ENCODE measurements at regions not wholly inside any gene's neighbourhood (a gene's known extent, or its start where the extent isn't known, plus 50 kb on each side); places are given as distances from the start of the nearest gene placed in this dataset.

GRCh38 chr1:108066808-108067207 is 101.8 kb upstream of the VAV3 start:
- H3K27ac ChIP-seq (ENCODE audit: low read depth, low read length): no peak overlapping the region
- 0 out of 2 replicates have a peak, but pooled peaks cover 4% of the 10 kb centered on the region for H3K9me3 ChIP-seq (ENCODE audit: insufficient read depth, low read depth, low read length)
- no peak overlapping the region for H3K9ac ChIP-seq (ENCODE audit: low read depth, low read length)
- no peaks in the 10 kb centered on the region for H3K36me3 ChIP-seq (ENCODE audit: insufficient read depth, low read length)
- no peaks in the 10 kb centered on the region for H3K4me1 ChIP-seq (ENCODE audit: insufficient read depth, low read length)
- H3K4me3 ChIP-seq (ENCODE audit: low read length): no peak overlapping the region
- H3K27me3 ChIP-seq (ENCODE audit: insufficient read depth, low read length): no peaks in the 10 kb centered on the region
- WGBS: 95% methylated on average over 1 of the region's 1 CpG

- WGBS: no CpG with 5 or more reads among the region's 1 CpG
- Histone ChIP-seq H3K27ac (ENCODE audit: low read depth, low read length) (no peak overlapping the region), H3K4me1 (ENCODE audit: insufficient read depth, low read length) (no peaks in the 10 kb centered on the region), H3K27me3 (ENCODE audit: insufficient read depth, low read length) (no peaks in the 10 kb centered on the region), H3K9me3 (ENCODE audit: insufficient read depth, low read depth, low read length) (peaks cover 9% of the 10 kb centered on the region; the same call in 1 of the 2 replicates), H3K9ac (ENCODE audit: low read depth, low read length) (no peak overlapping the region), H3K36me3 (ENCODE audit: insufficient read depth, low read length) (no peaks in the 10 kb centered on the region), H3K4me3 (ENCODE audit: low read length) (no peak overlapping the region)
These were observed 99.3 kb upstream of the VAV3 start for GRCh38 chr1:108064255-108064654.

GRCh38 chr1:108063703-108064102 is 98.7 kb upstream of the VAV3 start:
- Histone ChIP-seq H3K27ac (ENCODE audit: low read depth, low read length) (no peak overlapping the region), H3K9me3 (ENCODE audit: insufficient read depth, low read depth, low read length) (peaks cover 9% of the 10 kb centered on the region; the same call in 1 of the 2 replicates), H3K36me3 (ENCODE audit: insufficient read depth, low read length) (no peaks in the 10 kb centered on the region), H3K27me3 (ENCODE audit: insufficient read depth, low read length) (no peaks in the 10 kb centered on the region), H3K4me1 (ENCODE audit: insufficient read depth, low read length) (0 out of 2 replicates have a peak, but pooled peaks cover 2% of the 10 kb centered on the region), H3K9ac (ENCODE audit: low read depth, low read length) (no peak overlapping the region), H3K4me3 (ENCODE audit: low read length) (no peak overlapping the region)
- WGBS: 94% methylated on average over 1 of the region's 1 CpG

GRCh38 chr1:108059945-108060344 is 95.0 kb upstream of the VAV3 start:
- Histone ChIP-seq H3K27ac (ENCODE audit: low read depth, low read length) (no peak overlapping the region), H3K4me1 (ENCODE audit: insufficient read depth, low read length) (peaks cover 19% of the 10 kb centered on the region)
- 100% methylated on average over 2 of the region's 2 CpGs for WGBS

GRCh38 chr1:108057541-108057940 is 92.6 kb upstream of the VAV3 start:
- no peak overlapping the region for H3K4me3 ChIP-seq (ENCODE audit: low read length)
- H3K9me3 ChIP-seq (ENCODE audit: insufficient read depth, low read depth, low read length): peaks cover 9% of the 10 kb centered on the region; the same call in 1 of the 2 replicates
- peaks cover 40% of the 10 kb centered on the region for H3K4me1 ChIP-seq (ENCODE audit: insufficient read depth, low read length)
- WGBS: 29% methylated on average over 2 of the region's 3 CpGs
- no peaks in the 10 kb centered on the region for H3K27me3 ChIP-seq (ENCODE audit: insufficient read depth, low read length)
- H3K27ac ChIP-seq (ENCODE audit: low read depth, low read length): peak overlapping the region; percentile 38; the same call in 1 of the 2 replicates
- H3K36me3 ChIP-seq (ENCODE audit: insufficient read depth, low read length): no peaks in the 10 kb centered on the region
- H3K9ac ChIP-seq (ENCODE audit: low read depth, low read length): no peak overlapping the region

More at GRCh38 chr1:108059945-108060344, 95.0 kb upstream of the VAV3 start:
- Histone ChIP-seq H3K27me3 (ENCODE audit: insufficient read depth, low read length) (no peaks in the 10 kb centered on the region), H3K36me3 (ENCODE audit: insufficient read depth, low read length) (no peaks in the 10 kb centered on the region), H3K9ac (ENCODE audit: low read depth, low read length) (no peak overlapping the region), H3K9me3 (ENCODE audit: insufficient read depth, low read depth, low read length) (peaks cover 9% of the 10 kb centered on the region; the same call in 1 of the 2 replicates), H3K4me3 (ENCODE audit: low read length) (no peak overlapping the region)

- H3K9ac ChIP-seq (ENCODE audit: low read depth, low read length): no peak overlapping the region
- no peaks in the 10 kb centered on the region for H3K36me3 ChIP-seq (ENCODE audit: insufficient read depth, low read length)
- WGBS: 100% methylated on average over 1 of the region's 1 CpG
- H3K9me3 ChIP-seq (ENCODE audit: insufficient read depth, low read depth, low read length): peaks cover 2% of the 10 kb centered on the region; the same call in 1 of the 2 replicates
- peaks cover 50% of the 10 kb centered on the region for H3K4me1 ChIP-seq (ENCODE audit: insufficient read depth, low read length)
- H3K4me3 ChIP-seq (ENCODE audit: low read length): no peak overlapping the region
- H3K27me3 ChIP-seq (ENCODE audit: insufficient read depth, low read length): no peaks in the 10 kb centered on the region
- no peak overlapping the region for H3K27ac ChIP-seq (ENCODE audit: low read depth, low read length)
These were observed 91.5 kb upstream of the VAV3 start for GRCh38 chr1:108056436-108056990.

GRCh38 chr1:108055387-108055786 is 90.4 kb upstream of the VAV3 start:
- H3K9me3 ChIP-seq (ENCODE audit: insufficient read depth, low read depth, low read length): no peaks in the 10 kb centered on the region
- H3K27ac ChIP-seq (ENCODE audit: low read depth, low read length): no peak overlapping the region
- no peak overlapping the region for H3K4me3 ChIP-seq (ENCODE audit: low read length)
- no peak overlapping the region for H3K9ac ChIP-seq (ENCODE audit: low read depth, low read length)
- no peaks in the 10 kb centered on the region for H3K36me3 ChIP-seq (ENCODE audit: insufficient read depth, low read length)
- WGBS: 84% methylated on average over 2 of the region's 2 CpGs
- H3K4me1 ChIP-seq (ENCODE audit: insufficient read depth, low read length): peaks cover 61% of the 10 kb centered on the region
- H3K27me3 ChIP-seq (ENCODE audit: insufficient read depth, low read length): no peaks in the 10 kb centered on the region

GRCh38 chr1:108054396-108054795 is 89.4 kb upstream of the VAV3 start:
- no peaks in the 10 kb centered on the region for H3K27me3 ChIP-seq (ENCODE audit: insufficient read depth, low read length)
- H3K27ac ChIP-seq (ENCODE audit: low read depth, low read length): no peak overlapping the region
- H3K4me3 ChIP-seq (ENCODE audit: low read length): no peak overlapping the region
- WGBS: 89% methylated on average over 2 of the region's 2 CpGs
- H3K4me1 ChIP-seq (ENCODE audit: insufficient read depth, low read length): peaks cover 69% of the 10 kb centered on the region
- H3K9ac ChIP-seq (ENCODE audit: low read depth, low read length): no peak overlapping the region
- no peaks in the 10 kb centered on the region for H3K9me3 ChIP-seq (ENCODE audit: insufficient read depth, low read depth, low read length)
- H3K36me3 ChIP-seq (ENCODE audit: insufficient read depth, low read length): no peaks in the 10 kb centered on the region

- Histone ChIP-seq H3K9me3 (ENCODE audit: insufficient read depth, low read depth, low read length) (no peaks in the 10 kb centered on the region), H3K36me3 (ENCODE audit: insufficient read depth, low read length) (no peaks in the 10 kb centered on the region), H3K9ac (ENCODE audit: low read depth, low read length) (no peak overlapping the region), H3K27me3 (ENCODE audit: insufficient read depth, low read length) (no peaks in the 10 kb centered on the region), H3K4me1 (ENCODE audit: insufficient read depth, low read length) (peaks cover 65% of the 10 kb centered on the region), H3K4me3 (ENCODE audit: low read length) (no peak overlapping the region), H3K27ac (ENCODE audit: low read depth, low read length) (no peak overlapping the region)
- WGBS: 69% methylated on average over 4 of the region's 4 CpGs
These were observed 88.5 kb upstream of the VAV3 start for GRCh38 chr1:108053270-108054013.

- no peak overlapping the region for H3K9ac ChIP-seq (ENCODE audit: low read depth, low read length)
- 47% methylated on average over 8 of the region's 8 CpGs for WGBS
These were observed 86.8 kb upstream of the VAV3 start for GRCh38 chr1:108051631-108052377.

More at GRCh38 chr1:108051631-108052377, 86.8 kb upstream of the VAV3 start:
- Histone ChIP-seq H3K4me1 (ENCODE audit: insufficient read depth, low read length) (peaks cover 50% of the 10 kb centered on the region), H3K36me3 (ENCODE audit: insufficient read depth, low read length) (no peaks in the 10 kb centered on the region), H3K27ac (ENCODE audit: low read depth, low read length) (peak overlapping the region; percentile 54), H3K27me3 (ENCODE audit: insufficient read depth, low read length) (no peaks in the 10 kb centered on the region), H3K4me3 (ENCODE audit: low read length) (peak overlapping the region; percentile 0; the same call in 1 of the 2 replicates), H3K9me3 (ENCODE audit: insufficient read depth, low read depth, low read length) (no peaks in the 10 kb centered on the region)

Measured in HUES64 (cell line).